GM06990 (cell line): ENCODE measurements at regions not wholly inside any gene's neighbourhood (a gene's known extent, or its start where the extent isn't known, plus 50 kb on each side); places are given as distances from the start of the nearest gene placed in this dataset.

ENCODE experiments used
- DNase-seq: peaks from one replicate; pipeline ENCODE4 v3.0.0-alpha.2; 2011; ENCODE audit not compliant: insufficient read length; ENCODE audit errors: extremely low read depth
- H3K27me3 ChIP-seq: replicated peaks from 2 replicates; pipeline ENCODE4 v1.6.0; 2011; ENCODE audit warnings: low read length; ENCODE audit not compliant: control insufficient read depth, insufficient read depth
- H3K36me3 ChIP-seq: 2 replicates; pipeline ENCODE4 v1.5.1; 2011; ENCODE audit warnings: low read length; ENCODE audit not compliant: control insufficient read depth, insufficient read depth
- H3K4me3 ChIP-seq: replicated peaks from 2 replicates; pipeline ENCODE4 v1.5.1; 2011; ENCODE audit warnings: low read depth, mild to moderate bottlenecking, control low read depth, low read length
- TF ChIP-seq, protein P1 (sequence below): IDR thresholded peaks from 2 replicates; pipeline ENCODE4 v1.5.1; 2011; ENCODE audit warnings: low read length, control low read depth, mild to moderate bottlenecking, inconsistent platforms; ENCODE audit not compliant: insufficient read depth, poor library complexity, severe bottlenecking

DNA sequence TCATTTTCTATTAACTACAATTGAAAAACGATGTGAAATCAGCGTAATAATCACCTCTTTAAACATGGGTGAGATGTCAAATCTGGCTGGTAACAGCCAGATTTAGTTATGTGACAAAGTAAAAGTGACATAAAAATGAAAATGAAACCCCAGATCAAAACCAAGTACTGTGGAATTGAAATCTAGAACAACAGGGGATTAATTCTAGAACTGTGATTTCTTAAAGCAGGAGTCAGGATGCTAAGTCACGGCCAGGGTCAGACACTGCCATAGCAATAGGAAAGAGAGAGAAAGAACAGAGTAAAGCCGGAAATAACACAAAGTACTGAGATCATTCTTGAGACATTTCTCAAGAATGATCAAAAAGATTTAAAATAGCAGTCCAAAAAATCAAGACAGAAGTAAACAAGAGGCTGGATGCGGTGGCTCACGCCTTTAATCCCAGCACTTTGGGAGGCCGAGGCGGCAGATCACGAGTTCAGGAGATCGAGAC, 1183.7 kb upstream of the NXPH2 start:
- Histone ChIP-seq H3K36me3 (no peaks in the 10 kb centered on the region), H3K4me3 (no peak overlapping the region), H3K27me3 (no peaks in the 10 kb centered on the region)
- TF ChIP-seq, protein P1, sequence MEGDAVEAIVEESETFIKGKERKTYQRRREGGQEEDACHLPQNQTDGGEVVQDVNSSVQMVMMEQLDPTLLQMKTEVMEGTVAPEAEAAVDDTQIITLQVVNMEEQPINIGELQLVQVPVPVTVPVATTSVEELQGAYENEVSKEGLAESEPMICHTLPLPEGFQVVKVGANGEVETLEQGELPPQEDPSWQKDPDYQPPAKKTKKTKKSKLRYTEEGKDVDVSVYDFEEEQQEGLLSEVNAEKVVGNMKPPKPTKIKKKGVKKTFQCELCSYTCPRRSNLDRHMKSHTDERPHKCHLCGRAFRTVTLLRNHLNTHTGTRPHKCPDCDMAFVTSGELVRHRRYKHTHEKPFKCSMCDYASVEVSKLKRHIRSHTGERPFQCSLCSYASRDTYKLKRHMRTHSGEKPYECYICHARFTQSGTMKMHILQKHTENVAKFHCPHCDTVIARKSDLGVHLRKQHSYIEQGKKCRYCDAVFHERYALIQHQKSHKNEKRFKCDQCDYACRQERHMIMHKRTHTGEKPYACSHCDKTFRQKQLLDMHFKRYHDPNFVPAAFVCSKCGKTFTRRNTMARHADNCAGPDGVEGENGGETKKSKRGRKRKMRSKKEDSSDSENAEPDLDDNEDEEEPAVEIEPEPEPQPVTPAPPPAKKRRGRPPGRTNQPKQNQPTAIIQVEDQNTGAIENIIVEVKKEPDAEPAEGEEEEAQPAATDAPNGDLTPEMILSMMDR = no peak
- DNase-seq = no peak

DNA sequence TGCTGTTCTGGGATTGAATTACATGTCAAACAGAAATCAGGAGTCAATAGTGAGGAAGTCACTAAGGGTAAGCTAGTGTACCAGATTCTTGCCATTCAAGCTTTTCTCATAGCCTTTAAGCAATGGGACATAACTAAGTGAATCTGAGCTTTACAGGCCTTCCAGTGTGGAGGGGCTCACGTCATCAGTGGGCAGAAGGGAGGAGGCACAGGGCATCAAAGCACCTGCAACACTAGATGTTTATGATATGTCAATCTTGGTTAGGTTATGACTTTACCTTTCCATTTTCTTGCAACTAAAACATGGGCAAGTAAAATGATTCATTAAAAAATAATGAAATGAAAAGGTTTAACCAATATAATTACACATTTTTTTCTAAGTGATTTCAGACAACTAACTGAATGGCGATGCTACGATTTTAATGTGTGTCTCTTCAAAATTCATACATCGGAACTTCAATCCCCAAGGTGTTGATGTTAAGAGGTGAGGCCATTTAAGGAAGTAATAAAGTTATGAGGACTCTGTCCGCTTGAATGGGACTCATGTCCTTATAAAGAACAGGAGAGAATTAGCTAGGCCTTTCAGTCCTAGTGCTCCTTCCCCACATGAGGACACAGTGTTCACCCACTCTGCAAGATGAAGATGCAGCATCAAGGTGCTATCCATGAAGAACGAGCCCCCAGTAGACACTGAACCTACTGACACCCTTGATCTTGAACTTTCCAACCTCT, 1169.2 kb upstream of the NXPH2 start:
- TF ChIP-seq, protein P1 = no peak
- DNase-seq = no peak
- Histone ChIP-seq H3K36me3 (no peaks in the 10 kb centered on the region), H3K27me3 (no peaks in the 10 kb centered on the region), H3K4me3 (no peak overlapping the region)

GRCh38 chr2:139946690-139947089, 1166.5 kb upstream of the NXPH2 start:
- TF ChIP-seq, protein P1 = no peak
- DNase-seq = no peak
- no peak overlapping the region for H3K4me3 ChIP-seq
- no peaks in the 10 kb centered on the region for H3K36me3 ChIP-seq
- H3K27me3 ChIP-seq = no peaks in the 10 kb centered on the region

DNA sequence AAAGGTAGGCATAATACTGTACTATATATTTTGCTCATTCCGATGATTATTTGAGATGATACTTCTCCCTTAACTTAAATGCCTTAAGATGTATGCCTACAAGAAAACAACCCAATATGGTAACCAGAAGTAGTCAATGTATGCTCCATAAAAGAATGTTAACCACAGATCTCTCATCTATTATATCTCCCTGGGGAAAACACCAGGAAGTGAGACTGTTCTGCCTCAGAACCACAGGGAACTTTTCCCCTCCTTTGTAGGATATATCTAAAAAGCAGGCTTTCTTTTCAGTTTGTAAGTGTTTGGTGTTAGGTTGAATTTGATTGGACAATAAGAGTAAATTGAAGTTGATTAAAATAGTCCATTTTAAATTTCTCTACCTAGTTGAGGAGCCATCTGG, 1160.5 kb upstream of the NXPH2 start:
- DNase-seq = no peak
- TF ChIP-seq, protein P1 = no peak

GRCh38 chr2:139925903-139926302, 1145.7 kb upstream of the NXPH2 start:
- Histone ChIP-seq H3K36me3 (no peaks in the 10 kb centered on the region), H3K4me3 (no peak overlapping the region), H3K27me3 (no peaks in the 10 kb centered on the region)
- TF ChIP-seq, protein P1 = no peak
- no peak for DNase-seq

More for the DNA sequence above, 1160.5 kb upstream of the NXPH2 start:
- Histone ChIP-seq H3K27me3 (no peaks in the 10 kb centered on the region), H3K36me3 (no peaks in the 10 kb centered on the region), H3K4me3 (no peak overlapping the region)
